LNCAP (cell line): ENCODE measurements at regions not wholly inside any gene's neighbourhood (a gene's known extent, or its start where the extent isn't known, plus 50 kb on each side); places are given as distances from the start of the nearest gene placed in this dataset.

Source experiments
- CTCF ChIP-seq: fragments of 450-650 bp; IDR thresholded peaks from 2 replicates; pipeline ENCODE4 v1.5.1; 2017; ENCODE audit warnings: mild to moderate bottlenecking

GRCh38 chr11:112391086-112391485 is 130.4 kb upstream of the PLET1 start:
- no peak for TF ChIP-seq CTCF

GRCh38 chr11:112392904-112393303 is 132.2 kb upstream of the PLET1 start:
- no peak for TF ChIP-seq CTCF

- TF ChIP-seq CTCF, result no peak
These were observed 133.6 kb upstream of the PLET1 start for GRCh38 chr11:112394304-112394703.

GRCh38 chr11:112396076-112396475 is 135.4 kb upstream of the PLET1 start:
- TF ChIP-seq CTCF, result no peak

- no peak for TF ChIP-seq CTCF
These were observed 138.3 kb upstream of the PLET1 start for GRCh38 chr11:112398798-112399478.

- TF ChIP-seq CTCF, result no peak
These were observed 139.9 kb upstream of the PLET1 start for GRCh38 chr11:112400476-112401014.

- TF ChIP-seq CTCF, result no peak
These were observed 140.5 kb upstream of the PLET1 start for GRCh38 chr11:112401036-112401769.
